ENCODE measurements at regions not wholly inside any gene's neighbourhood (a gene's known extent, or its start where the extent isn't known, plus 50 kb on each side); places are given as distances from the start of the nearest gene placed in this dataset.

DNA sequence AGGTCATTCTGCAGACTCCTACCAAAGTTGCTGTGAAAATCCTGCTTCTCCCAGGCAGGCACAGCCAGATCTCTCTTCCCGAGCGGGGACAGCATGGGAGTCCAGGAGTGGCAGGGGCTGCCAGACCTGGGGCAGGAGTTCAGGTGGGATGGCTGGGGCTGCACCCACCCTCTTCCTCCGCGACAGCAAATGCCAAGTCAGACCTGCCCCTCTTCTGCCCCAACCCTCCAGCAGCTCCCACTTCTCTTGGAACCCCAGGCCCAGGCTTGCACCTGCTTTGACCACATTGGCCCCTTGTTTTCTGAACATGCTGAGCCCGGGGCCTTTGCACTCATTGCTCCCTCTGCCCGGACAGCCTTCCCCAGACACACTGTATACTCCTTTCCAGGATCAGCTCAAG is 288.2 kb upstream of the HS6ST1 start:
- Histone ChIP-seq H3K4me3 (ENCODE audit: low read length) (no peak overlapping the region), H2AFZ (ENCODE audit: low read depth, low read length) (no peak overlapping the region), H3K9ac (ENCODE audit: low read length) (no peak overlapping the region), H3K4me1 (ENCODE audit: low read length) (no peaks in the 10 kb centered on the region), H3K36me3 (replicated peaks; ENCODE audit: low read depth, low read length) (no peaks in the 10 kb centered on the region), H3K27ac (ENCODE audit: low read length) (no peak overlapping the region), H3K79me2 (ENCODE audit: low read length) (no peaks in the 10 kb centered on the region), H3K27me3 (ENCODE audit: low read depth, low read length) (no peaks in the 10 kb centered on the region), H3K9me3 (ENCODE audit: insufficient read depth, low read length) (no peaks in the 10 kb centered on the region), H3K4me2 (ENCODE audit: low read length) (no peak overlapping the region), H4K20me1 (ENCODE audit: insufficient read depth, low read length) (no peaks in the 10 kb centered on the region)
- no peak for TF ChIP-seq EZH2phosphoT487 (IDR thresholded peaks at IDR 0.05; ENCODE audit: low read depth)
- no peak for TF ChIP-seq CTCF (IDR thresholded peaks at IDR 0.05; ENCODE audit: low read depth, low read length)

GRCh38 chr2:128607440-128607839 is 288.8 kb upstream of the HS6ST1 start:
- Histone ChIP-seq H4K20me1 (ENCODE audit: insufficient read depth, low read length) (no peaks in the 10 kb centered on the region), H3K79me2 (ENCODE audit: low read length) (no peaks in the 10 kb centered on the region), H3K4me1 (ENCODE audit: low read length) (no peaks in the 10 kb centered on the region), H3K27ac (ENCODE audit: low read length) (no peak overlapping the region), H3K36me3 (replicated peaks; ENCODE audit: low read depth, low read length) (no peaks in the 10 kb centered on the region), H3K9me3 (ENCODE audit: insufficient read depth, low read length) (no peaks in the 10 kb centered on the region), H2AFZ (ENCODE audit: low read depth, low read length) (no peak overlapping the region), H3K4me2 (ENCODE audit: low read length) (no peak overlapping the region), H3K9ac (ENCODE audit: low read length) (no peak overlapping the region), H3K4me3 (ENCODE audit: low read length) (no peak overlapping the region), H3K27me3 (ENCODE audit: low read depth, low read length) (no peaks in the 10 kb centered on the region)
- TF ChIP-seq CTCF (IDR thresholded peaks at IDR 0.05; ENCODE audit: low read depth, low read length) (no peak), EZH2phosphoT487 (IDR thresholded peaks at IDR 0.05; ENCODE audit: low read depth) (no peak)

- TF ChIP-seq CTCF (IDR thresholded peaks at IDR 0.05; ENCODE audit: low read depth, low read length): no peak
- TF ChIP-seq EZH2phosphoT487 (IDR thresholded peaks at IDR 0.05; ENCODE audit: low read depth): no peak
- no peaks in the 10 kb centered on the region for H3K4me1 ChIP-seq (ENCODE audit: low read length)
- no peaks in the 10 kb centered on the region for H4K20me1 ChIP-seq (ENCODE audit: insufficient read depth, low read length)
- H3K27ac ChIP-seq (ENCODE audit: low read length): no peak overlapping the region
- no peak overlapping the region for H3K4me3 ChIP-seq (ENCODE audit: low read length)
- no peak overlapping the region for H3K4me2 ChIP-seq (ENCODE audit: low read length)
- no peaks in the 10 kb centered on the region for H3K27me3 ChIP-seq (ENCODE audit: low read depth, low read length)
- no peak overlapping the region for H3K9ac ChIP-seq (ENCODE audit: low read length)
- H3K36me3 ChIP-seq (replicated peaks; ENCODE audit: low read depth, low read length): no peaks in the 10 kb centered on the region
- no peaks in the 10 kb centered on the region for H3K9me3 ChIP-seq (ENCODE audit: insufficient read depth, low read length)
- H2AFZ ChIP-seq (ENCODE audit: low read depth, low read length): no peak overlapping the region
- H3K79me2 ChIP-seq (ENCODE audit: low read length): no peaks in the 10 kb centered on the region
Measured at GRCh38 chr2:128607911-128608506, 289.3 kb upstream of the HS6ST1 start.

GRCh38 chr2:128608921-128609880 is 290.5 kb upstream of the HS6ST1 start:
- TF ChIP-seq CTCF (IDR thresholded peaks at IDR 0.05; ENCODE audit: low read depth, low read length): no peak
- TF ChIP-seq EZH2phosphoT487 (IDR thresholded peaks at IDR 0.05; ENCODE audit: low read depth): no peak
- H3K9ac ChIP-seq (ENCODE audit: low read length): no peak overlapping the region
- H3K4me1 ChIP-seq (ENCODE audit: low read length): no peaks in the 10 kb centered on the region
- H3K36me3 ChIP-seq (replicated peaks; ENCODE audit: low read depth, low read length): no peaks in the 10 kb centered on the region
- H3K4me3 ChIP-seq (ENCODE audit: low read length): no peak overlapping the region
- no peaks in the 10 kb centered on the region for H4K20me1 ChIP-seq (ENCODE audit: insufficient read depth, low read length)
- no peak overlapping the region for H3K4me2 ChIP-seq (ENCODE audit: low read length)
- H3K27ac ChIP-seq (ENCODE audit: low read length): no peak overlapping the region
- no peaks in the 10 kb centered on the region for H3K79me2 ChIP-seq (ENCODE audit: low read length)
- no peaks in the 10 kb centered on the region for H3K27me3 ChIP-seq (ENCODE audit: low read depth, low read length)
- H3K9me3 ChIP-seq (ENCODE audit: insufficient read depth, low read length): no peaks in the 10 kb centered on the region
- no peak overlapping the region for H2AFZ ChIP-seq (ENCODE audit: low read depth, low read length)
